A204.1 (cell line): ENCODE measurements at regions not wholly inside any gene's neighbourhood (a gene's known extent, or its start where the extent isn't known, plus 50 kb on each side); places are given as distances from the start of the nearest gene placed in this dataset.

Experiments
- FAIRE-seq: peaks from 2 replicates; lab custom pipeline; 2012; peaks lifted over from hg19 to GRCh38; lab: Jason Lieb, UNC

- no peak for FAIRE-seq
Measured at GRCh38 chr22:47450876-47451475, 688.5 kb downstream of the TBC1D22A start.

- FAIRE-seq = no peak
Measured at GRCh38 chr22:47449508-47450270, 687.2 kb downstream of the TBC1D22A start.

DNA sequence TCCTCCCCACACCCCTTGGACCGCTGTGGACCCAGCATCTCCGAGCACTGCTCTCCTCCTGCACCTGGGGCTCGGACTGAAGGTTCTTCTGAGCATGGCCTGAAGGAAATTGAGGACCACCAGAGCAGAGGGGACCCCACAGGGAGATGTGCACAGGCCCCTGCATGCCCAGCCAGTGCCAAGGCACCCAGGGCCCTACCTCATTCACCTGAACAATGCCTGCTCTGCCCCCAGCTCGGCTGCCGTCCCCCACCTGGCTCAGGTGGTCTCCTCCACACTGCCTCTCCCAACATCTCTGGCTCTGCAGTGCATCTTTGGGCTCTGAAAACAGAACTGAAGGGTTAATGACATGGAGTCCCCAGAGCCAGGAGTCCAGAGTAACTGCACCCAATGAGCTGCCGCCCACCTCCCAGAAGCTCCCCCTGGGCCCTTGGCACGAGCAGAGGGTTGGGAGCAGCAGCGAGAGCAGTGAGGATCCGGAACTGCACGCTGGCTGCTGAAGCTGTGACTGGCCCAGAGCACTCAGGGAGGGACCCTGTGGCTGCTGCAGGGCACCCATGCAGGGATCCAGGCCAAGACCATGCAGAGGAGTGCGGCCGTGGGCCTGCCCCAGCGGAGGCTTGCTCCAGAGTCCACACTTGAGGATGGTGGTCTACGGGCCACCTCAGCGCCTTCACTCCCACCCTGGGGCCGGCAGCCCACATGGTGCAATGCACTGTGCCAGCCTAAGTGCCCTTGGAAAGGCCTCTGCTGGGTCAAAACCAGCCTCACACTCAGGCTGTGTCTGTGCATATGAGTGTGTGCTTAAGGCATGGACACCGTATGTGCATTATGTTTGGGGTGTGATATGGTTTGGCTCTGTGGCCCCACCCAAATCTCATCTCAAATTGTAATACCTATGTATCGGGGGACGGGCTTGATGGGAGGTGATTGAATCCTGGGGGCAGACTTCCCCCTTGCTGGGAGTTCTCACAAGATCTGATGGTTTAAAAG, 686.1 kb downstream of the TBC1D22A start:
- FAIRE-seq = no peak

- no peak for FAIRE-seq
Measured at GRCh38 chr22:47446821-47447810, 684.7 kb downstream of the TBC1D22A start.

DNA sequence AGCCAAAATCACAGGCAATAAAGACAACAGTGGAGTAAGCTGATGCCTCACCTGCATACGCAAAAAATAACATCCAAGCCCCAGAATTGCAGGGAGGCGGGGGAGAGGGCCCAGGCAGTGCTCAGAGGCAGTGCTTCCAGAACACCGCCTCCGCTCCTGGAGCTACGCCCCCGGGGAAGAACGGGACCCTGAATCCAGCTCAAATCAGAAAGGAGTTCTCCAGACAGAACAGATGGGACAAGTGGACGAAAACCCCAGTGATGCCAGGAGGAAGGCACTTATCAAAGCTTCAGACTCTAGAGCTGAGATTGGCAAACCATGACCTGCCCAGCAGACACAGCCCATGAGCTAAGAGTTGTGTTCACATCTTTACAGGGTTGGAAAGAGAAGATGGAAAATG, 683.9 kb downstream of the TBC1D22A start:
- no peak for FAIRE-seq

GRCh38 chr22:47445716-47446290, 683.4 kb downstream of the TBC1D22A start:
- FAIRE-seq = no peak

- FAIRE-seq = no peak
Measured at GRCh38 chr22:47445212-47445611, 682.8 kb downstream of the TBC1D22A start.

GRCh38 chr22:47444746-47445065, 682.3 kb downstream of the TBC1D22A start:
- FAIRE-seq = no peak

- no peak for FAIRE-seq
Measured at GRCh38 chr22:47443836-47444745, 681.6 kb downstream of the TBC1D22A start.

GRCh38 chr22:47442821-47443220, 680.4 kb downstream of the TBC1D22A start:
- no peak for FAIRE-seq

GRCh38 chr22:47439643-47440265, 677.3 kb downstream of the TBC1D22A start:
- no peak for FAIRE-seq

- FAIRE-seq = no peak
Measured at GRCh38 chr22:47437636-47438035, 675.2 kb downstream of the TBC1D22A start.

GRCh38 chr22:47437110-47437509, 674.7 kb downstream of the TBC1D22A start:
- no peak for FAIRE-seq

DNA sequence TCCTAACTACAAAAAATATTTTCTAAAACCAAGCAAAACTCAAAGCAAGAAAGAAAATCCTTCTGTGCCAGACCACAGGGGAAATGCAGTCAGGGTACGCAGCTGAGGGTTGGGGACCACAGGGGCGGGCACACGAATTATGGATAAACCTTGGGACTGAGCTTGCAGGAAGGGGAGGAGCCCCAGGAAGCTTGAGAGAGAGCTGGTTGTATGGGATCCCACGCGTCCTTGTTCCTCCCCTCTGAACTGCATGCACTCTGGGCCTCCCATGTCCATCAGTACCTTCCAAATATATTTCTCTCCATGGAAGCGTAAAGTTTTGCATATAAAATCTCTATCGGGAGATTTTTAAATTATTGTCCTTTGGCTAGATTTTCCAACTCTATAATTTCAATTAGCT, 673.4 kb downstream of the TBC1D22A start:
- no peak for FAIRE-seq

- no peak for FAIRE-seq
Measured at GRCh38 chr22:47435204-47435487, 672.7 kb downstream of the TBC1D22A start.

DNA sequence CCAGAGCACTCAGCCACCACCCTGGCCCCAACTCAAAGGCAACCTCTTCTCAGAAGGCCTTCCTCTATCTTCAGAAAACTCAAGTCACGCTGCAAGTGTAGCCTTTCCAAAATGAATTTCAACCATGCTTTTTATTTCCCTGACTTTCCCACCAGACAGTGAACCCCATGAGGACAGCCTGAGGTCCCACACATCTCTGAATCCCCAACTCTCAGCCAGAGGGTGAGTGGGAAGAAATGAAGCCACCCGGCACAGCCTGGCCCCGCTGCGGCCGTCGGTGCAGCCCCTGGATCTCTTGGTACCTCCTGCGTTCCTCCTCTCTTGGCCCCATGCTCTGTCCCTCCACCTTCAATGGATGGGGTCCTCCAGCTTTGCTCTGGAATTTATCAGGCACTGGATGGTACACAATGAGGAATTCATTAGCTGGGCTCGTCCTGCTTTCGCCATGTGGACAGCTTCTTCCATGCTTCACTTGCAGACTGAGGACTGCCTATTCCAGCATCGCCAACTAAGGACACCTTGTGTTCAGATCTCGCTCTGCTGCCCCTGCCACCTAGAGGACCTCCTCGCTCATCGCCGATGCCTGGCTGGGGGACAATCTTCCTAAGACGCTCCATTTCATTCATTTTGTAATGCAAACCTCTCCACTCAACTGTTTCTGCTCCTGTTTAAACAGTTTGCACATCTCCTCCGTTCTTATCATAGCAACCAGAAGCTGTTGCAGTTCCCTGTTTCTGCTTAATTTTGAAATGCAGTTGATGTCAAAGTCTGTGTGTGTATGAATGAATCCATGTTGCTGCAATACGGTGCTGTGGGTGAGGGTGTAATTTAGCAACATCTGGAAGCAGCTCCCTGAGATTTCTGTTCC, 672.1 kb downstream of the TBC1D22A start:
- no peak for FAIRE-seq

DNA sequence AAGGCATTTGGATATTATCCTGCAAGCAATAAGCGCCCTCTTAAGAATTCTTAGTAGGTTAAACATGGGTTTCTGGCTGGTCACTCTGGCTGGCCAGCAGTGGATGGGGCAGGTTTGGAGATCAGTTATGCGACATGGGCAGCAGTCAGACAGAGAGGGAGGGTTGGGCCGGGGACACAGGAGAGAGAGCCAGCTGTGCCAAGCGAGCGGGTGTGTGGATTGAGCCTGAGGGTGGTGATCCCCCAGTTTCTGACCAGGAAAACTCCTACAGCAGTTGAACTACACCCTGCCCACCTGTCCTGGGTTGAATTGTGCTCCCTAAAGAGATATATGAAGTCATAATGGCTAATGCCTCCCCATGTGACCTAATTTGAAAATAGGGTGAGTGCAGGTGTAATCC, 671.2 kb downstream of the TBC1D22A start:
- FAIRE-seq = no peak

- FAIRE-seq = no peak
Measured at GRCh38 chr22:47432683-47433082, 670.2 kb downstream of the TBC1D22A start.
